DMS53 treated with DMSO at 0.1 percent for 48 hours (cell line): ENCODE measurements at regions not wholly inside any gene's neighbourhood (a gene's known extent, or its start where the extent isn't known, plus 50 kb on each side); places are given as distances from the start of the nearest gene placed in this dataset.
A peak's percentile ranks its signal among the peaks of the same experiment; 100 is the strongest.
"Not testable (repeated sequence)": the region's sequence is repeated elsewhere in the genome, so short reads cannot be mapped to it uniquely, and the experiment has no call there.

Experiments
- DNase-seq: peaks from one replicate; lab custom pipeline; 2025; ENCODE audit not compliant: unreplicated experiment; lab: John Stamatoyannopoulos, UW

GRCh38 chr4:58871509-58871908, 1761.3 kb upstream of the IGFBP7 start:
- DNase-seq = no peak

GRCh38 chr4:58849026-58849425, 1738.8 kb upstream of the IGFBP7 start:
- peak; percentile 0 for DNase-seq

GRCh38 chr4:58843455-58843854, 1733.3 kb upstream of the IGFBP7 start:
- DNase-seq = no peak

GRCh38 chr4:58833126-58833525, 1722.9 kb upstream of the IGFBP7 start:
- no peak for DNase-seq

GRCh38 chr4:58825278-58825677, 1715.1 kb upstream of the IGFBP7 start:
- DNase-seq = no peak

GRCh38 chr4:58818560-58818959, 1708.4 kb upstream of the IGFBP7 start:
- not testable (repeated sequence) for DNase-seq

GRCh38 chr4:58809948-58810347, 1699.8 kb upstream of the IGFBP7 start:
- no peak for DNase-seq

- no peak for DNase-seq
These were observed 1699.2 kb upstream of the IGFBP7 start for GRCh38 chr4:58809366-58809765.

GRCh38 chr4:58808817-58809216, 1698.6 kb upstream of the IGFBP7 start:
- DNase-seq = no peak

- DNase-seq = no peak
These were observed 1697.8 kb upstream of the IGFBP7 start for GRCh38 chr4:58807843-58808615.

- DNase-seq = peak; percentile 17
These were observed 1666.4 kb upstream of the IGFBP7 start for GRCh38 chr4:58776627-58777026.

- no peak for DNase-seq
These were observed 1657.4 kb upstream of the IGFBP7 start for GRCh38 chr4:58767598-58767997.

GRCh38 chr4:58766763-58767162, 1656.6 kb upstream of the IGFBP7 start:
- no peak for DNase-seq

- DNase-seq = no peak
These were observed 1651.4 kb upstream of the IGFBP7 start for GRCh38 chr4:58761563-58761962.

- DNase-seq = no peak
These were observed 1650.6 kb upstream of the IGFBP7 start for GRCh38 chr4:58760737-58761136.

GRCh38 chr4:58760100-58760499, 1649.9 kb upstream of the IGFBP7 start:
- DNase-seq = no peak

- no peak for DNase-seq
These were observed 1639.0 kb upstream of the IGFBP7 start for GRCh38 chr4:58749206-58749605.

GRCh38 chr4:58740897-58741296, 1630.7 kb upstream of the IGFBP7 start:
- no peak for DNase-seq

- DNase-seq = no peak
These were observed 1629.1 kb upstream of the IGFBP7 start for GRCh38 chr4:58739275-58739674.

GRCh38 chr4:58738375-58738774, 1628.2 kb upstream of the IGFBP7 start:
- DNase-seq = no peak

GRCh38 chr4:58734030-58734674, 1624.0 kb upstream of the IGFBP7 start:
- DNase-seq = no peak

- no peak for DNase-seq
These were observed 1622.8 kb upstream of the IGFBP7 start for GRCh38 chr4:58732973-58733372.

GRCh38 chr4:58723954-58724353, 1613.8 kb upstream of the IGFBP7 start:
- no peak for DNase-seq
